HEK293 (cell line): ENCODE measurements at regions not wholly inside any gene's neighbourhood (a gene's known extent, or its start where the extent isn't known, plus 50 kb on each side); places are given as distances from the start of the nearest gene placed in this dataset.

Source experiments
- CTCF ChIA-PET: fragments of 350-600 bp; formaldehyde crosslinking; extraction: SDS; loops from one replicate; lab custom pipeline; 2021; ENCODE audit warnings: antibody characterized with exemption; lab: Yijun Ruan, JAX
- POLR2A ChIA-PET: fragments of 300-600 bp; formaldehyde crosslinking; extraction: SDS; loops from one replicate; lab custom pipeline; 2020; ENCODE audit warnings: antibody characterized with exemption, inconsistent platforms; lab: Yijun Ruan, JAX
- H3K27ac ChIP-seq: fragments of 200-500 bp; sonication (Bioruptor generic); 2 replicates; pipeline ENCODE4 v1.5.1; 2014; ENCODE audit warnings: low read depth, low read length, control low read depth, inconsistent platforms; ENCODE audit errors: extremely low read depth
- H3K36me3 ChIP-seq, 2 experiments: fragments of 200-500 bp in 1 of 2; sonication (Bioruptor generic) in 1 of 2; 1 replicate in 1 of 2; 2 replicates in 1 of 2; pipeline ENCODE4 v1.5.1; 2014 to 2017; ENCODE audit warnings: inconsistent platforms in 2 of 2, low read length in 2 of 2; ENCODE audit not compliant: control insufficient read depth in 2 of 2, insufficient read depth in 1 of 2
- H3K4me1 ChIP-seq: fragments of 200-500 bp; sonication (Bioruptor generic); 2 replicates; pipeline ENCODE4 v1.5.1; 2014; ENCODE audit warnings: mild to moderate bottlenecking, low read length, inconsistent platforms; ENCODE audit not compliant: control insufficient read depth, insufficient read depth
- H3K4me3 ChIP-seq: 2 replicates; pipeline ENCODE4 v1.5.1; 2011; ENCODE audit warnings: low read depth, mild to moderate bottlenecking, control low read depth, low read length, moderate library complexity
- H3K9me3 ChIP-seq: fragments of 200-500 bp; sonication (Bioruptor generic); 2 replicates; pipeline ENCODE4 v1.5.1; 2014; ENCODE audit warnings: low read depth, low read length, inconsistent platforms; ENCODE audit not compliant: control insufficient read depth, insufficient read depth
- ELK4 ChIP-seq: IDR thresholded peaks from 2 replicates; pipeline ENCODE4 v1.6.1; 2011; ENCODE audit warnings: mild to moderate bottlenecking, low read depth, low read length, borderline replicate concordance
- KLF7 ChIP-seq: fragments of 450-650 bp; formaldehyde crosslinking; IDR thresholded peaks from 2 replicates; pipeline ENCODE4 v1.5.1; 2016; ENCODE audit warnings: missing biosample characterization, missing genetic modification characterization, borderline replicate concordance
- OVOL3 ChIP-seq: fragments of 450-650 bp; formaldehyde crosslinking; IDR thresholded peaks from 2 replicates; pipeline ENCODE4 v1.5.1; 2016; ENCODE audit warnings: missing biosample characterization, missing genetic modification characterization
- PRDM1 ChIP-seq: fragments of 450-650 bp; formaldehyde crosslinking; IDR thresholded peaks from 2 replicates; pipeline ENCODE4; 2016; ENCODE audit warnings: missing biosample characterization, missing genetic modification characterization
- PRDM10 ChIP-seq: fragments of 450-650 bp; formaldehyde crosslinking; IDR thresholded peaks from 2 replicates; pipeline ENCODE4 v1.5.1; 2016; ENCODE audit warnings: missing biosample characterization, missing genetic modification characterization
- YY1 ChIP-seq: fragments of 450-650 bp; formaldehyde crosslinking; IDR thresholded peaks from 2 replicates; pipeline ENCODE4 v1.5.1; 2018; ENCODE audit warnings: missing biosample characterization, missing genetic modification characterization
- YY2 ChIP-seq: fragments of 450-650 bp; formaldehyde crosslinking; IDR thresholded peaks from 2 replicates; pipeline ENCODE4 v1.5.1; 2016; ENCODE audit warnings: missing biosample characterization, missing genetic modification characterization
- ZBTB11 ChIP-seq: fragments of 450-650 bp; formaldehyde crosslinking; conservative IDR thresholded peaks from 2 replicates; pipeline ENCODE4 v1.5.1; 2016; ENCODE audit warnings: low read depth, missing biosample characterization, missing genetic modification characterization
- ZNF114 ChIP-seq: fragments of 450-650 bp; formaldehyde crosslinking; IDR thresholded peaks from 2 replicates; pipeline ENCODE4 v1.5.0; 2017; ENCODE audit warnings: missing biosample characterization, missing genetic modification characterization
- ZNF133 ChIP-seq: fragments of 450-650 bp; formaldehyde crosslinking; IDR thresholded peaks from 2 replicates; pipeline ENCODE4 v1.5.1; 2016; ENCODE audit warnings: missing biosample characterization, missing genetic modification characterization
- ZNF140 ChIP-seq: fragments of 450-650 bp; formaldehyde crosslinking; IDR thresholded peaks from 2 replicates; pipeline ENCODE4 v1.5.1; 2016; ENCODE audit warnings: missing biosample characterization, missing genetic modification characterization
- ZNF169 ChIP-seq: fragments of 450-650 bp; formaldehyde crosslinking; IDR thresholded peaks from 2 replicates; pipeline ENCODE4 v1.5.1; 2016; ENCODE audit warnings: missing biosample characterization, missing genetic modification characterization
- ZNF2 ChIP-seq: fragments of 450-650 bp; formaldehyde crosslinking; IDR thresholded peaks from 2 replicates; pipeline ENCODE4 v1.5.1; 2016; ENCODE audit warnings: missing biosample characterization, missing genetic modification characterization
- ZNF211 ChIP-seq: fragments of 450-650 bp; formaldehyde crosslinking; IDR thresholded peaks from 2 replicates; pipeline ENCODE4 v1.5.1; 2016; ENCODE audit warnings: low read depth, missing biosample characterization, missing genetic modification characterization
- ZNF223 ChIP-seq: fragments of 450-650 bp; formaldehyde crosslinking; IDR thresholded peaks from 2 replicates; pipeline ENCODE4 v1.5.1; 2016; ENCODE audit warnings: missing biosample characterization, missing genetic modification characterization
- ZNF26 ChIP-seq: fragments of 450-650 bp; formaldehyde crosslinking; IDR thresholded peaks from 2 replicates; pipeline ENCODE4 v1.5.1; 2016; ENCODE audit warnings: missing biosample characterization, missing genetic modification characterization
- ZNF366 ChIP-seq: fragments of 450-650 bp; formaldehyde crosslinking; conservative IDR thresholded peaks from 2 replicates; pipeline ENCODE4 v1.5.1; 2016; ENCODE audit warnings: missing biosample characterization, missing genetic modification characterization
- ZNF404 ChIP-seq: fragments of 450-650 bp; formaldehyde crosslinking; IDR thresholded peaks from 2 replicates; pipeline ENCODE4 v1.5.1; 2017; ENCODE audit warnings: missing biosample characterization, missing genetic modification characterization
- ZNF426 ChIP-seq: fragments of 450-650 bp; formaldehyde crosslinking; IDR thresholded peaks from 2 replicates; pipeline ENCODE4 v1.5.1; 2017; ENCODE audit warnings: missing biosample characterization, missing genetic modification characterization, mild to moderate bottlenecking, inconsistent platforms, moderate library complexity
- ZNF449 ChIP-seq: fragments of 450-650 bp; formaldehyde crosslinking; IDR thresholded peaks from 2 replicates; pipeline ENCODE4 v1.5.1; 2017; ENCODE audit warnings: missing biosample characterization, mild to moderate bottlenecking, missing genetic modification characterization, moderate library complexity
- ZNF707 ChIP-seq: fragments of 450-650 bp; formaldehyde crosslinking; IDR thresholded peaks from 2 replicates; pipeline ENCODE4 v1.5.1; 2016; ENCODE audit warnings: missing biosample characterization, missing genetic modification characterization
- ZNF830 ChIP-seq: fragments of 450-650 bp; IDR thresholded peaks from 2 replicates; pipeline ENCODE4 v1.5.0; 2018; ENCODE audit warnings: missing biosample characterization, missing genetic modification characterization, low read depth, mild to moderate bottlenecking, moderate library complexity

- no peak overlapping the region for H3K27ac ChIP-seq
- H3K36me3 ChIP-seq, result no peaks in the 10 kb centered on the region
- CTCF ChIA-PET, result interaction anchor here (0.7 kb wide), 1 partner anchor 28 kb away, joined by 3 read pairs; no protein-coding TSS in a partner anchor
- H3K9me3 ChIP-seq, result no peaks in the 10 kb centered on the region
- TF ChIP-seq ELK4, result no peak
- TF ChIP-seq PRDM10 (tag by site-specific recombination), result no peak
- TF ChIP-seq YY2 (tag by site-specific recombination), result no peak
- TF ChIP-seq ZNF169 (tag by site-specific recombination), result no peak
- no peak for TF ChIP-seq ZNF26 (tag by site-specific recombination)
- TF ChIP-seq YY1 (tag by site-specific recombination), result no peak
- no peak for TF ChIP-seq ZNF2 (tag by site-specific recombination)
- TF ChIP-seq ZNF830 (tag by site-specific recombination), result no peak
- TF ChIP-seq OVOL3 (tag by site-specific recombination), result no peak
- no peak for TF ChIP-seq ZNF449 (tag by site-specific recombination)
- no peak for TF ChIP-seq ZNF140
- TF ChIP-seq ZNF211 (tag by site-specific recombination), result no peak
- peaks cover 3% of the 10 kb centered on the region; the same call in 1 of the 2 replicates for H3K4me1 ChIP-seq
- POLR2A ChIA-PET, result no interaction called here
- H3K4me3 ChIP-seq, result no peak overlapping the region
Observed at GRCh38 chr1:55747408-55747841, 532.3 kb upstream of the USP24 start.

GRCh38 chr1:55746710-55747109, 531.5 kb upstream of the USP24 start:
- POLR2A ChIA-PET, result no interaction called here

GRCh38 chr1:55741516-55741915, 526.4 kb upstream of the USP24 start:
- no peaks in the 10 kb centered on the region for H3K9me3 ChIP-seq
- CTCF ChIA-PET, result no interaction called here
- H3K4me1 ChIP-seq, result no peaks in the 10 kb centered on the region
- H3K27ac ChIP-seq, result no peak overlapping the region
- POLR2A ChIA-PET, result no interaction called here
- H3K36me3 ChIP-seq, result no peaks in the 10 kb centered on the region
- H3K4me3 ChIP-seq, result no peak overlapping the region
- TF ChIP-seq ZNF114 (tag by site-specific recombination) (no peak), ZNF140 (no peak), ZNF223 (tag by site-specific recombination) (no peak), ZNF366 (tag by site-specific recombination) (no peak), ZNF426 (tag by site-specific recombination) (no peak), KLF7 (tag by site-specific recombination) (no peak), ZBTB11 (tag by site-specific recombination) (no peak), ZNF404 (tag by site-specific recombination) (no peak), PRDM1 (tag by site-specific recombination) (no peak)

More at GRCh38 chr1:55746710-55747109, 531.5 kb upstream of the USP24 start:
- Histone ChIP-seq H3K36me3 (no peaks in the 10 kb centered on the region), H3K9me3 (no peaks in the 10 kb centered on the region), H3K4me3 (no peak overlapping the region), H3K27ac (no peak overlapping the region), H3K4me1 (peaks cover 3% of the 10 kb centered on the region; the same call in 1 of the 2 replicates)
- TF ChIP-seq ZNF133 (tag by site-specific recombination) (no peak), ZNF707 (tag by site-specific recombination) (peak; percentile 65; the same call in 1 of the 2 replicates)
- CTCF ChIA-PET, result interaction anchor here (0.7 kb wide), 1 partner anchor 27 kb away, joined by 3 read pairs; no protein-coding TSS in a partner anchor
